ENCODE measurements at regions not wholly inside any gene's neighbourhood (a gene's known extent, or its start where the extent isn't known, plus 50 kb on each side); places are given as distances from the start of the nearest gene placed in this dataset.
"Not testable (repeated sequence)": the region's sequence is repeated elsewhere in the genome, so short reads cannot be mapped to it uniquely, and the experiment has no call there.

- DNase-seq = no peak
- no peaks in the 10 kb centered on the region for H3K4me1 Mint-ChIP-seq (ENCODE audit: low read depth)
- H3K27ac Mint-ChIP-seq = no peak overlapping the region
- TF ChIP-seq CTCF (IDR thresholded peaks at IDR 0.05) = no peak
- no peak overlapping the region for H3K4me3 ChIP-seq (ENCODE audit: low read length)
- no peaks in the 10 kb centered on the region for H3K27me3 ChIP-seq (ENCODE audit: control insufficient read depth in 1 of 2, insufficient read depth in 2 of 2, low read length in 2 of 2)
- no peak for ATAC-seq (ENCODE audit: poor library complexity)
- H3K36me3 ChIP-seq (ENCODE audit: insufficient read depth, low read length) = no peaks in the 10 kb centered on the region
- H3K4me1 ChIP-seq (ENCODE audit: insufficient read depth, low read length) = no peaks in the 10 kb centered on the region
- H3K4me3 Mint-ChIP-seq = no peak overlapping the region
- no peak overlapping the region for H3K27ac ChIP-seq (ENCODE audit: low read depth in 1 of 2, low read length in 2 of 2)
- POLR2A ChIA-PET = no interaction called here
- CTCF ChIA-PET = no interaction called here
- H3K9me3 Mint-ChIP-seq = peaks cover 3% of the 10 kb centered on the region
- H3K27me3 Mint-ChIP-seq = no peaks in the 10 kb centered on the region
- peaks cover 6 to 21% of the 10 kb centered on the region in 2 experiments for H3K9me3 ChIP-seq (ENCODE audit: control insufficient read depth in 1 of 2, insufficient read depth in 1 of 2, low read length in 2 of 2)
- intact Hi-C loops (cut with DNase I, micrococcal nuclease) = no loop called here
- H3K36me3 Mint-ChIP-seq (ENCODE audit: low read depth) = no peaks in the 10 kb centered on the region
Measured at GRCh38 chr6:76984572-76984971, 478.7 kb downstream of the HTR1B start.

GRCh38 chr6:76982476-76983199, 480.7 kb downstream of the HTR1B start:
- no peak overlapping the region for H3K4me3 Mint-ChIP-seq
- Histone ChIP-seq H3K27me3 (ENCODE audit: control insufficient read depth in 1 of 2, insufficient read depth in 2 of 2, low read length in 2 of 2) (no peaks in the 10 kb centered on the region), H3K9me3 (ENCODE audit: control insufficient read depth in 1 of 2, insufficient read depth in 1 of 2, low read length in 2 of 2) (peaks cover 0 to 9% of the 10 kb centered on the region in 2 experiments), H3K4me3 (ENCODE audit: low read length) (no peak overlapping the region), H3K36me3 (ENCODE audit: insufficient read depth, low read length) (no peaks in the 10 kb centered on the region), H3K27ac (ENCODE audit: low read depth in 1 of 2, low read length in 2 of 2) (no peak overlapping the region), H3K4me1 (ENCODE audit: insufficient read depth, low read length) (no peaks in the 10 kb centered on the region)
- ATAC-seq (ENCODE audit: poor library complexity) = no peak
- TF ChIP-seq CTCF (IDR thresholded peaks at IDR 0.05) = no peak
- POLR2A ChIA-PET = no interaction called here
- H3K9me3 Mint-ChIP-seq = peaks cover 6% of the 10 kb centered on the region
- no peaks in the 10 kb centered on the region for H3K36me3 Mint-ChIP-seq (ENCODE audit: low read depth)
- CTCF ChIA-PET = no interaction called here
- intact Hi-C loops (cut with DNase I, micrococcal nuclease) = no loop called here
- no peak overlapping the region for H3K27ac Mint-ChIP-seq
- DNase-seq = no peak
- no peaks in the 10 kb centered on the region for H3K4me1 Mint-ChIP-seq (ENCODE audit: low read depth)
- H3K27me3 Mint-ChIP-seq = no peaks in the 10 kb centered on the region

- TF ChIP-seq CTCF (IDR thresholded peaks at IDR 0.05) = no peak
- H3K9me3 ChIP-seq (ENCODE audit: control insufficient read depth in 1 of 2, insufficient read depth in 1 of 2, low read length in 2 of 2) = no peaks in the 10 kb centered on the region
- no peaks in the 10 kb centered on the region for H3K27me3 Mint-ChIP-seq
- ChIA-PET CTCF (no interaction called here), POLR2A (no interaction called here)
- no peaks in the 10 kb centered on the region for H3K4me1 Mint-ChIP-seq (ENCODE audit: low read depth)
- intact Hi-C loops (cut with DNase I, micrococcal nuclease) = no loop called here
- H3K4me3 Mint-ChIP-seq = no peak overlapping the region
- H3K9me3 Mint-ChIP-seq = peaks cover 21% of the 10 kb centered on the region
- H3K27ac ChIP-seq (ENCODE audit: low read depth in 1 of 2, low read length in 2 of 2) = no peak overlapping the region
- no peak for DNase-seq
- H3K27ac Mint-ChIP-seq = no peak overlapping the region
- H3K36me3 ChIP-seq (ENCODE audit: insufficient read depth, low read length) = no peaks in the 10 kb centered on the region
- H3K36me3 Mint-ChIP-seq (ENCODE audit: low read depth) = no peaks in the 10 kb centered on the region
- H3K4me3 ChIP-seq (ENCODE audit: low read length) = no peak overlapping the region
- ATAC-seq (ENCODE audit: poor library complexity) = no peak
- no peaks in the 10 kb centered on the region for H3K27me3 ChIP-seq (ENCODE audit: control insufficient read depth in 1 of 2, insufficient read depth in 2 of 2, low read length in 2 of 2)
- H3K4me1 ChIP-seq (ENCODE audit: insufficient read depth, low read length) = no peaks in the 10 kb centered on the region
Measured at GRCh38 chr6:76972474-76972873, 490.8 kb downstream of the HTR1B start.

DNA sequence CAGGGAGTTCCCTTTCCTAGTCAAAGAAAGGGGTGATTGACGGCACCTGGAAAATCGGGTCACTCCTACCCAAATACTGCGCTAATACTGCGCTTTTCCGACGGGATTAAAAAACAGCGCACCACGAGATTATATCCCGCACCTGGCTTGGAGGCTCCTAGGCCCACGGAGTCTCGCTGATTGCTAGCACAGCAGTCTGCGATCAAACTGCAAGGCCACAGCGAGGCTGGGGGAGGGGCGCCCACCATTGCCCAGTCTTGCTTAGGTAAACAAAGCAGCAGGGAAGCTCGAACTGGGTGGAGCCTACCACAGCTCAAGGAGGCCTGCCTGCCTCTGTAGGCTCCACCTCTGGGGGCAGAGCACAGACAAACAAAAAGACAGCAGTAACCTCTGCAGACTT, 504.1 kb downstream of the HTR1B start:
- H3K27ac ChIP-seq (ENCODE audit: low read depth in 1 of 2, low read length in 2 of 2); H3K4me3 Mint-ChIP-seq; H3K9me3 ChIP-seq (ENCODE audit: control insufficient read depth in 1 of 2, insufficient read depth in 1 of 2, low read length in 2 of 2); H3K4me1 ChIP-seq (ENCODE audit: insufficient read depth, low read length); H3K27me3 Mint-ChIP-seq; H3K36me3 Mint-ChIP-seq (ENCODE audit: low read depth); H3K9me3 Mint-ChIP-seq; H3K27ac Mint-ChIP-seq; H3K4me1 Mint-ChIP-seq (ENCODE audit: low read depth); intact Hi-C loops (cut with DNase I, micrococcal nuclease); DNase-seq; H3K27me3 ChIP-seq (ENCODE audit: control insufficient read depth in 1 of 2, insufficient read depth in 2 of 2, low read length in 2 of 2); H3K4me3 ChIP-seq (ENCODE audit: low read length); POLR2A ChIA-PET; CTCF ChIA-PET; H3K36me3 ChIP-seq (ENCODE audit: insufficient read depth, low read length); ATAC-seq (ENCODE audit: poor library complexity): not testable (repeated sequence)

Measured in CD4-positive, alpha-beta T cell (primary cell).